Neural cell (in vitro differentiated cells): ENCODE measurements at regions not wholly inside any gene's neighbourhood (a gene's known extent, or its start where the extent isn't known, plus 50 kb on each side); places are given as distances from the start of the nearest gene placed in this dataset.

Experiments used
- EP300 ChIP-seq: fragments of 450-650 bp; conservative IDR thresholded peaks from 2 replicates; pipeline ENCODE4 v1.6.1; 2014; ENCODE audit warnings: antibody characterized with exemption, mild to moderate bottlenecking, moderate library complexity; ENCODE audit not compliant: poor library complexity, severe bottlenecking
- POLR2AphosphoS5 ChIP-seq: IDR thresholded peaks from 2 replicates; pipeline ENCODE4 v1.6.1; 2012
- SMC3 ChIP-seq: fragments of 450-650 bp; conservative IDR thresholded peaks from 2 replicates; pipeline ENCODE4 v1.6.1; 2014; ENCODE audit warnings: antibody characterized with exemption, mild to moderate bottlenecking, moderate library complexity; ENCODE audit not compliant: poor library complexity
- TF ChIP-seq, protein P1 (sequence below): fragments of 450-650 bp; IDR thresholded peaks from 2 replicates; pipeline ENCODE4 v1.5.1; 2014; ENCODE audit warnings: antibody characterized with exemption, mild to moderate bottlenecking, moderate library complexity; ENCODE audit not compliant: poor library complexity, severe bottlenecking

DNA sequence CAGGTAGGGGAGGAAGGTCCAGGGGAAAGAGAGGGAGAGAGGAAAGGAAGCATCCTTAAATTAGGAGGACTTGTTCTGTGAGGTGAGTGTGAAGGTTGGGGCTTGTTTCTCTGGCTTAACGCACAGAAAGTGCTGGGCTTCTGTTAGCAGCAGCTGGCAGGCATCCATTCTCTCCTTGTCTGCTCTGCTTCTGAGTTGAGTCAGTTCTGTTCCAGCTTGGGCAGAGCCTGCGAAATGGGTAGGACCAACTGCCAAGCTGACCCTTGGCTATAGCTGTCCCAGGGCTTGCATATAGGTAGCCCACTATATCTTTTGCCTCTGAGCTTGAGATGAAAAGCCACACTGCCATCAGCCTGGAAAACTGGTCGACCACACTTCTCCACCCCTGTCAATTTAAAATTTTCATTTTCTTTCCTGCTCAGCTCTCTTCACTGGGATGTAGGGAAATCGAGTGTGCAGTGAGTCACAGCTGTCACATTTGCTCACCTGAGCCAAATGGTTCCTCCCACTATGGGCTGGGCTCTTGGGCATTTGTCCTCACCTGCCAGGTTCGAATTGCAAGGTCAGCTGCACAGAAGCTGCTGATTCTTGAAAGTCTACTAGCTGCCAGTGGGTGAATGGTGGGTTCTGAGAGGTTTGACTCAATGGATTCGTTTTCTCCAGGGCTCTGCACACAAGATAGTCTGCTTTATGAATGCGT lies 256.4 kb upstream of the PWP1 start:
- TF ChIP-seq, protein P1, sequence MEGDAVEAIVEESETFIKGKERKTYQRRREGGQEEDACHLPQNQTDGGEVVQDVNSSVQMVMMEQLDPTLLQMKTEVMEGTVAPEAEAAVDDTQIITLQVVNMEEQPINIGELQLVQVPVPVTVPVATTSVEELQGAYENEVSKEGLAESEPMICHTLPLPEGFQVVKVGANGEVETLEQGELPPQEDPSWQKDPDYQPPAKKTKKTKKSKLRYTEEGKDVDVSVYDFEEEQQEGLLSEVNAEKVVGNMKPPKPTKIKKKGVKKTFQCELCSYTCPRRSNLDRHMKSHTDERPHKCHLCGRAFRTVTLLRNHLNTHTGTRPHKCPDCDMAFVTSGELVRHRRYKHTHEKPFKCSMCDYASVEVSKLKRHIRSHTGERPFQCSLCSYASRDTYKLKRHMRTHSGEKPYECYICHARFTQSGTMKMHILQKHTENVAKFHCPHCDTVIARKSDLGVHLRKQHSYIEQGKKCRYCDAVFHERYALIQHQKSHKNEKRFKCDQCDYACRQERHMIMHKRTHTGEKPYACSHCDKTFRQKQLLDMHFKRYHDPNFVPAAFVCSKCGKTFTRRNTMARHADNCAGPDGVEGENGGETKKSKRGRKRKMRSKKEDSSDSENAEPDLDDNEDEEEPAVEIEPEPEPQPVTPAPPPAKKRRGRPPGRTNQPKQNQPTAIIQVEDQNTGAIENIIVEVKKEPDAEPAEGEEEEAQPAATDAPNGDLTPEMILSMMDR: no peak
- no peak for TF ChIP-seq EP300
- TF ChIP-seq POLR2AphosphoS5: no peak
- no peak for TF ChIP-seq SMC3
